ENCODE measurements at regions not wholly inside any gene's neighbourhood (a gene's known extent, or its start where the extent isn't known, plus 50 kb on each side); places are given as distances from the start of the nearest gene placed in this dataset.
"Not testable (repeated sequence)": the region's sequence is repeated elsewhere in the genome, so short reads cannot be mapped to it uniquely, and the experiment has no call there.

GRCh38 chr2:34547900-34548299, 948.8 kb upstream of the FAM98A start:
- DNase-seq (ENCODE audit: low read depth) = no peak

DNA sequence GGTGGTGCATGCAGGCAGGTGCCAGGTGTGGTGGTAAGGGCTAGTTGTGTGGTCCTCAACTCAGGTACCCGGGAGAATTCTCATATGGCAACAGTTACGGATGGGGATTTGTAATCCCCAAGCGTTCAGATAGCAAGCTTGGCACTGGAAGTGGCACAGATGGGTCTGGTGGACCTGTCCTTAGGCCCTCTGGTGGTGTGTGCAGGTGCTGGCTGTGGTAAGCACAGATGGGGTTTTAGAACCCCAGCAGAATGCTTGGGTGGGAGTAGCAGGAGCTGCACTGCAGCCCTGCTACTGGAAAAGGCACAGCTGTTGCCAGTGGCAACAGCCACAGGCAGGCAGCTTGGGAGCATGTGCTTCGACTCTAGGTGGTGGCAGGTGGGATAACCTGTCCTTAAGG, 948.2 kb upstream of the FAM98A start:
- no peak for DNase-seq (ENCODE audit: low read depth)

- no peak for DNase-seq (ENCODE audit: low read depth)
Observed at GRCh38 chr2:34545486-34546136, 946.5 kb upstream of the FAM98A start.

- DNase-seq (ENCODE audit: low read depth) = no peak
Observed at GRCh38 chr2:34534761-34535160, 935.7 kb upstream of the FAM98A start.

- DNase-seq (ENCODE audit: low read depth) = no peak
Observed at GRCh38 chr2:34534341-34534740, 935.2 kb upstream of the FAM98A start.

DNA sequence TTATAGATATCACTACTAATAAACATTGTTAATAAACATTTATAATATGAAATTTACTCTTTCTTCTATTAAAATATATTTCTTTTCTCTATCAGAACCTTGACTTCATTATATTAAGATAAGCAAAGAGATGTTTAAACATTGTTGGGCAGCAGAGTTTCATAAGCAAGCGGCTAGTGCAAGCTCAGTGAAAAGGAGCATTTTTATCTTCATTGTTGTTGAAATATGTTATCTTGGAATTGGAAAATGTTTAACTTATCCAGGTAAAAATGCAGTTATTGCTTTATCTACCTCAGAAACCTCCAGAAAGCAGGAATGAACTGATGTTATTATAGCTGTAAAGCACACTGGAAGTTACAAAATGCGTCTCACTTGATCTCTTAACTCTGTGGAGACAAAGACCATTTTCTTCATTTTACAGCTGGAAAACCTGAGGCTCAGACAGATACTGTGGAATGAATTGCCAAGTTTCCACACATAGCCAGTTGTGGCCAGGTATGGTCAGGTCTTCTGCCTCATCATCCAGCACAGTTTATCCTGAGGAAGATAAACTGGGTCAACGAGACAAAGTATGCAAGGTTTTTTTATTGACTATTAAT, 934.6 kb upstream of the FAM98A start:
- DNase-seq (ENCODE audit: low read depth) = no peak

- DNase-seq (ENCODE audit: low read depth) = no peak
Observed at GRCh38 chr2:34529965-34530364, 930.9 kb upstream of the FAM98A start.

DNA sequence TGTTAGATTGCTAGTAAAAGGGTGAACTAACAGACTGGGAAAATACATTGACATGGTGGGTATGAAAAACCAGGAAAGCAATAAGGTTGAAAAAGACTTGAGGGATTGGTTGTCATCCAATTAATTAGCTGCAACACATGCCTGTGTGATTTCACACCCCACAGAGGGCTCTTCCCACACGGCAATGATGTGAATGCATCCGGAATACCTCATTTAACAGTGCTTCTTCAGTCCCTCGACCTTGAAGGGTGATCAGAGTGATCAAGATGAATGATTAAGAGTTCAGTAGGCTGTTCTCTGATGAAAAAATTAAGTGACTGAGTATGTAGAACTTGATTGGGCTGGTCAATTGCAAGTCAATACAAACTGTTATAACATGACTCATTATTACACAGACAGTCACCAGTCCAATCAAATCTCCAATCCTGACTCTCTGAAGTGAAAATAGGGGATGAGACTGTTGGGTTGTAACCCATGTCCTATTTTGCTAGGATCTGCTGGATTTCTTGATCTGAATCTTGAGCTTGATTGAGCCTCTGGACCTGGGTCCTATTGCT, 924.9 kb upstream of the FAM98A start:
- DNase-seq (ENCODE audit: low read depth) = no peak

DNA sequence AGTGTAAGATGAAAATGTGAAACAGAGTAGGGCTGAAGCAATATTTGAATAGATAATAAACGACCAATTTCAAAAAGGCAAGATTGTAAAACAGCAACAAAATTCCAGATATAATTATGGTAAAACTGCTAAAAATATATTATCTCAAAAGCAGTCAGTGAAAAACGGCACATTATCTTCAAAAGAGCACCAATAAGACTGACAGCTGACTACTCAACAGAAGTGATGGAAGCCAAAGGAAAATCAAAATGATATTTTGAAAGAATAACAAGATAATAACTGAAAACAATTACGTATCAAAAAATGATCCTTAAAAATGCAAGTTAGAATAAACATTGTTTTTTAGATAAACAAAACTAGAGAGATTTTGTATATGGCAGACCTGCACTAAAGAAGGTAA, 920.6 kb upstream of the FAM98A start:
- no peak for DNase-seq (ENCODE audit: low read depth)

GRCh38 chr2:34498561-34498960, 899.5 kb upstream of the FAM98A start:
- DNase-seq (ENCODE audit: low read depth) = no peak

- DNase-seq (ENCODE audit: low read depth) = not testable (repeated sequence)
Observed at GRCh38 chr2:34494192-34494591, 895.1 kb upstream of the FAM98A start.

- no peak for DNase-seq (ENCODE audit: low read depth)
Observed at GRCh38 chr2:34492561-34493455, 893.7 kb upstream of the FAM98A start.

- DNase-seq (ENCODE audit: low read depth) = no peak
Observed at GRCh38 chr2:34486965-34487364, 887.9 kb upstream of the FAM98A start.

DNA sequence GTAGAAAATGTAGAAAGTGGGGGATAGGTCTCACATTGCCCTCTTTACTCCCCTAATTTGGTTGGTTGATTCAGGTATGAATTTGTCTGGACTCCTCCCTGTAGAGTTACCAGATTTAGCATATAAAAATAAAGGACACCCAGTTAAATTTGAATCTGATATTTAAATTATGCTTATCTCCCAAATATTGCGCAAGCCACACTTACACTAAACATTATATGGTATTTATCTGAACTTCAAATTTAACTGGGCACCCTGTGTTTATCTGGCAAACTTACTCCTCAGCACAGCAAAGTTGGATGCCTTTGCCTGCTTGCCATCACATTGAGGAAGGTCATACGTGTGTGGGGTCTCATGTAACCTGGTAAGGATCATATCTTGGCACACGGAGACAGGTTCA, 882.4 kb upstream of the FAM98A start:
- no peak for DNase-seq (ENCODE audit: low read depth)

GRCh38 chr2:34480366-34480765, 881.3 kb upstream of the FAM98A start:
- no peak for DNase-seq (ENCODE audit: low read depth)

GRCh38 chr2:34475156-34475555, 876.1 kb upstream of the FAM98A start:
- no peak for DNase-seq (ENCODE audit: low read depth)

- DNase-seq (ENCODE audit: low read depth) = no peak
Observed at GRCh38 chr2:34474646-34475045, 875.5 kb upstream of the FAM98A start.

GRCh38 chr2:34447097-34447496, 848.0 kb upstream of the FAM98A start:
- no peak for DNase-seq (ENCODE audit: low read depth)

- DNase-seq (ENCODE audit: low read depth) = no peak
Observed at GRCh38 chr2:34423301-34423700, 824.2 kb upstream of the FAM98A start.

DNA sequence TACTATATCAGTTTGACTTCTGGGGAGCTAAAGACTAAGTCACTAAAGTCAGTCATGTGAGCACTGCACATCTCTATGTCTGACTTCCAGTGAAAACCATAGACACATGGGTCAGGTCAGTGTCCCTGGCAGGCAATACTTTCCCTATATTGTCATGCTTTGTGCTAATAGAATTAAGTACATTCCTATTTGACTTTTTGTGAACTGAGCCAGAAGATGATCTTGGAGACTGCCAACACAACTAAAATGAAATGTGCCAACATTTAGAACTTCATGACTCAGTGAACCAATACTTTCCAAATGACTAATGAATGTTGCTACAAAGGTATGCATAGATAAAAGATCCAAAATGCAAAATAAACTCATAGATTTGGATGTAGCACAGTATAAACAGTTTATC, 820.8 kb upstream of the FAM98A start:
- DNase-seq (ENCODE audit: low read depth) = no peak

DNA sequence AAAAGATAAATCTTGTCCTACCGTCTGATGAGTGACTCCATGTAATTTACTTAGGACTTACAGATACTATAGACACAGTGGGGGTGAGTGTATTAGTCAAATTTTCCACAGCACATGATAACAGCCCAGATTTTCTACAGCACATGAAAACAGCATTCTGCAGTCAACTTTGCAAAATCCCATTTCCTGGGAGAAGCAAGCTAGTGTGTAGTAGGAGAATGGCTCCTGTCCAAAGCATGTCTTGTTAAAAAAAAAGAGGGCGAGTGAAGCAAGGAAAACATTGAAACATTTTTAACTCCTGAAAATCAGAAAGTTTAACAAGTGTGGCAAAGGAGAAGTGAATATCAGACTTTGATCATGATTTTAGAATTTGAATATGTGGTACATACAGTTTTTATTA, 817.8 kb upstream of the FAM98A start:
- no peak for DNase-seq (ENCODE audit: low read depth)

DNA sequence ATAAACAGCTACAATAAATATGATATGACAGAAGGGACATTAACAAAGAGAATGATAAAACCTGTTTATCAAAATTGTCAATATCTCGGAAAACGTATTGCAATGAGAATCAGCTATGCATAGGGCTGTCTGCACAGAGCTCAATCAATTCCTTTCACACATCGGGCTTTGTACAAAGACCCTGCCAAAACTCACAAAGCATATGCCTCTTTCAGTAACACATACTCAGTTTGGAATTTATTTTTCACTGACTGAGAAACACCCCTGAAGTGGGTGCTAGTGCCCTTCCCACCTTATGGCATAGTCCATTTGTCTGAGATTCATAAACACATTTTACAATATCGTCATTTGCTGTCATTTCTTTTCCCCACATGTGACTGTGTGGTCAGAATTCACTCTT, 815.8 kb upstream of the FAM98A start:
- no peak for DNase-seq (ENCODE audit: low read depth)

DNA sequence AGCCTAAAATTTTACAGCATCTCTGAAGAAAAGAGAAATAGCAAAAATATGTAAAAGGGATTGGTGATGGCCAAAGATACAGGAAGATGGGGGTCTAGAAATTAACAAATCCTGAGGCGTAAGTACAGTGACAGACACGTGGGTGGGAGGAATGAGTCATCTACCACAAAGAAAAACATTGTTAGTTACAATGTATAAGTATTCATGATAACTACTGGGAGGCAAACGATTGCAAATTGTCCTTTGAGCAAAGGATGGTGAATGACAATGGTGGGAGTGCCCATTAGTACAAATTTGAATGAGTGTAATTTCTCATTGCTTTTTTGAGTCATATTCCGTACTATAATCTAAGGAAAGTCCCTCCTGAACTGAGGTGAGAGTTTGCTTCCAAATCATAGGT, 809.0 kb upstream of the FAM98A start:
- no peak for DNase-seq (ENCODE audit: low read depth)

Measured in activated T-helper 9 cell treated with anti-CD3 and anti-CD28 coated beads, Interleukin-2, amount 50 U/mL, for 16 hours (primary cell).